Panc1 (cell line): ENCODE measurements at regions not wholly inside any gene's neighbourhood (a gene's known extent, or its start where the extent isn't known, plus 50 kb on each side); places are given as distances from the start of the nearest gene placed in this dataset.

ENCODE experiments used
- POLR2AphosphoS5 ChIP-seq: IDR thresholded peaks from 2 replicates; pipeline ENCODE4 v1.6.1; 2012; ENCODE audit warnings: mild to moderate bottlenecking, low read depth, low read length, moderate library complexity
- TF ChIP-seq, protein P1 (sequence below): fragments of 450-650 bp; IDR thresholded peaks from 2 replicates; pipeline ENCODE4 v1.5.1; 2017; ENCODE audit warnings: mild to moderate bottlenecking
- TF ChIP-seq, protein P2 (sequence below), 2 experiments: IDR thresholded peaks; 2 replicates each; pipeline ENCODE4 v1.6.1; 2011 to 2012; ENCODE audit warnings: low read depth in 2 of 2, control low read depth in 1 of 2, low read length in 1 of 2, mild to moderate bottlenecking in 1 of 2, moderate library complexity in 1 of 2; ENCODE audit not compliant: insufficient read depth in 1 of 2

DNA sequence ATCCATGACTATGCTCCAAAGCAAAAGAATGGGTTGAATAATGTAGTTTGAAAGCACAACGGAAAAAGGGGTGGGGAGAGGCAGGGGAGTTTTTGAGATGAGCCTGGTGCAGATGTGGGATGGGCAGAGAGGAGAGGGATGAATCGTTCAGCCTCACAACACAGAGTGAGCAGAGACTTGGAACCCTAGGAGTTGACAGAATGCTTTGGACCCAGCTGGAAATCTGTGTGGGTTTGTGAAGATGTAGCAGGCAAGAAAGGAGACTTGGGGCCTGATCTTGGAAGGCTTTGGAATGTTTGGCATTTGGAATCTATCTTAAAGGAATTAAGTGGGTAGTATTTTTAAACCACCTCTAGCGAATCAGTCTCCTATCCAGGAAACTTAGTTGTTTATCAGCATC lies 66.0 kb upstream of the KCTD1 start:
- TF ChIP-seq, protein P1, sequence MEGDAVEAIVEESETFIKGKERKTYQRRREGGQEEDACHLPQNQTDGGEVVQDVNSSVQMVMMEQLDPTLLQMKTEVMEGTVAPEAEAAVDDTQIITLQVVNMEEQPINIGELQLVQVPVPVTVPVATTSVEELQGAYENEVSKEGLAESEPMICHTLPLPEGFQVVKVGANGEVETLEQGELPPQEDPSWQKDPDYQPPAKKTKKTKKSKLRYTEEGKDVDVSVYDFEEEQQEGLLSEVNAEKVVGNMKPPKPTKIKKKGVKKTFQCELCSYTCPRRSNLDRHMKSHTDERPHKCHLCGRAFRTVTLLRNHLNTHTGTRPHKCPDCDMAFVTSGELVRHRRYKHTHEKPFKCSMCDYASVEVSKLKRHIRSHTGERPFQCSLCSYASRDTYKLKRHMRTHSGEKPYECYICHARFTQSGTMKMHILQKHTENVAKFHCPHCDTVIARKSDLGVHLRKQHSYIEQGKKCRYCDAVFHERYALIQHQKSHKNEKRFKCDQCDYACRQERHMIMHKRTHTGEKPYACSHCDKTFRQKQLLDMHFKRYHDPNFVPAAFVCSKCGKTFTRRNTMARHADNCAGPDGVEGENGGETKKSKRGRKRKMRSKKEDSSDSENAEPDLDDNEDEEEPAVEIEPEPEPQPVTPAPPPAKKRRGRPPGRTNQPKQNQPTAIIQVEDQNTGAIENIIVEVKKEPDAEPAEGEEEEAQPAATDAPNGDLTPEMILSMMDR, result no peak
- TF ChIP-seq, protein P2, sequence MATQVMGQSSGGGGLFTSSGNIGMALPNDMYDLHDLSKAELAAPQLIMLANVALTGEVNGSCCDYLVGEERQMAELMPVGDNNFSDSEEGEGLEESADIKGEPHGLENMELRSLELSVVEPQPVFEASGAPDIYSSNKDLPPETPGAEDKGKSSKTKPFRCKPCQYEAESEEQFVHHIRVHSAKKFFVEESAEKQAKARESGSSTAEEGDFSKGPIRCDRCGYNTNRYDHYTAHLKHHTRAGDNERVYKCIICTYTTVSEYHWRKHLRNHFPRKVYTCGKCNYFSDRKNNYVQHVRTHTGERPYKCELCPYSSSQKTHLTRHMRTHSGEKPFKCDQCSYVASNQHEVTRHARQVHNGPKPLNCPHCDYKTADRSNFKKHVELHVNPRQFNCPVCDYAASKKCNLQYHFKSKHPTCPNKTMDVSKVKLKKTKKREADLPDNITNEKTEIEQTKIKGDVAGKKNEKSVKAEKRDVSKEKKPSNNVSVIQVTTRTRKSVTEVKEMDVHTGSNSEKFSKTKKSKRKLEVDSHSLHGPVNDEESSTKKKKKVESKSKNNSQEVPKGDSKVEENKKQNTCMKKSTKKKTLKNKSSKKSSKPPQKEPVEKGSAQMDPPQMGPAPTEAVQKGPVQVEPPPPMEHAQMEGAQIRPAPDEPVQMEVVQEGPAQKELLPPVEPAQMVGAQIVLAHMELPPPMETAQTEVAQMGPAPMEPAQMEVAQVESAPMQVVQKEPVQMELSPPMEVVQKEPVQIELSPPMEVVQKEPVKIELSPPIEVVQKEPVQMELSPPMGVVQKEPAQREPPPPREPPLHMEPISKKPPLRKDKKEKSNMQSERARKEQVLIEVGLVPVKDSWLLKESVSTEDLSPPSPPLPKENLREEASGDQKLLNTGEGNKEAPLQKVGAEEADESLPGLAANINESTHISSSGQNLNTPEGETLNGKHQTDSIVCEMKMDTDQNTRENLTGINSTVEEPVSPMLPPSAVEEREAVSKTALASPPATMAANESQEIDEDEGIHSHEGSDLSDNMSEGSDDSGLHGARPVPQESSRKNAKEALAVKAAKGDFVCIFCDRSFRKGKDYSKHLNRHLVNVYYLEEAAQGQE (IDR thresholded peaks at IDR 0.05; ENCODE audit: insufficient read depth in 1 of 2, low read depth in 2 of 2, low read length in 1 of 2), result no peak
- no peak for TF ChIP-seq POLR2AphosphoS5
